Epithelial cell of proximal tubule (primary cell): ENCODE measurements at regions not wholly inside any gene's neighbourhood (a gene's known extent, or its start where the extent isn't known, plus 50 kb on each side); places are given as distances from the start of the nearest gene placed in this dataset.

ENCODE experiments used
- DNase-seq: peaks from one replicate; pipeline ENCODE4 v3.0.0-alpha.2; 2011; ENCODE audit warnings: low read depth
- H3K4me3 ChIP-seq: 2 replicates; pipeline ENCODE4 v1.5.1; 2011; ENCODE audit warnings: low read depth, mild to moderate bottlenecking, low read length
- TF ChIP-seq, protein P1 (sequence below): conservative IDR thresholded peaks from 2 replicates; pipeline ENCODE4 v1.5.1; 2012; ENCODE audit warnings: low read depth, mild to moderate bottlenecking, low read length

DNA sequence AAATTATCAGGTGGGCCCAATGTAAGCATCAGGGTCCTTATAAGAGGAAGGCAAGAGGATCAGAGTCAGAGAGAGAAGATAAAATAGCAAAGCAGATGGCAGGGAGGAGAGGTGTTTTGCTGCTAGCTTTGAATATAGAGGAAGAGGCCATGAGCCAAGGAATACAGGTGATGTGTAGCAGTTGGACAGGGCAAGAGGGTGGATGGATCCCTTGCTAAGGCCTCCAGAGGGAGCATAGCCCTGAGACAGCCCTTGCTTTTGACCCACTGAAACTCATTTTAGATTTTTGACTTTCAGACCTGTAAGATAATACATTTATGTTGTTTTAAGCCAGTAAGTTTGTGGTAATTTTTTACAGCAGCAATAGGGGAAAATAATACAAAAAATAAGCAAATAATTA, 116.6 kb upstream of the PARD3B start:
- no peak overlapping the region for H3K4me3 ChIP-seq
- no peak for DNase-seq
- TF ChIP-seq, protein P1, sequence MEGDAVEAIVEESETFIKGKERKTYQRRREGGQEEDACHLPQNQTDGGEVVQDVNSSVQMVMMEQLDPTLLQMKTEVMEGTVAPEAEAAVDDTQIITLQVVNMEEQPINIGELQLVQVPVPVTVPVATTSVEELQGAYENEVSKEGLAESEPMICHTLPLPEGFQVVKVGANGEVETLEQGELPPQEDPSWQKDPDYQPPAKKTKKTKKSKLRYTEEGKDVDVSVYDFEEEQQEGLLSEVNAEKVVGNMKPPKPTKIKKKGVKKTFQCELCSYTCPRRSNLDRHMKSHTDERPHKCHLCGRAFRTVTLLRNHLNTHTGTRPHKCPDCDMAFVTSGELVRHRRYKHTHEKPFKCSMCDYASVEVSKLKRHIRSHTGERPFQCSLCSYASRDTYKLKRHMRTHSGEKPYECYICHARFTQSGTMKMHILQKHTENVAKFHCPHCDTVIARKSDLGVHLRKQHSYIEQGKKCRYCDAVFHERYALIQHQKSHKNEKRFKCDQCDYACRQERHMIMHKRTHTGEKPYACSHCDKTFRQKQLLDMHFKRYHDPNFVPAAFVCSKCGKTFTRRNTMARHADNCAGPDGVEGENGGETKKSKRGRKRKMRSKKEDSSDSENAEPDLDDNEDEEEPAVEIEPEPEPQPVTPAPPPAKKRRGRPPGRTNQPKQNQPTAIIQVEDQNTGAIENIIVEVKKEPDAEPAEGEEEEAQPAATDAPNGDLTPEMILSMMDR: no peak

DNA sequence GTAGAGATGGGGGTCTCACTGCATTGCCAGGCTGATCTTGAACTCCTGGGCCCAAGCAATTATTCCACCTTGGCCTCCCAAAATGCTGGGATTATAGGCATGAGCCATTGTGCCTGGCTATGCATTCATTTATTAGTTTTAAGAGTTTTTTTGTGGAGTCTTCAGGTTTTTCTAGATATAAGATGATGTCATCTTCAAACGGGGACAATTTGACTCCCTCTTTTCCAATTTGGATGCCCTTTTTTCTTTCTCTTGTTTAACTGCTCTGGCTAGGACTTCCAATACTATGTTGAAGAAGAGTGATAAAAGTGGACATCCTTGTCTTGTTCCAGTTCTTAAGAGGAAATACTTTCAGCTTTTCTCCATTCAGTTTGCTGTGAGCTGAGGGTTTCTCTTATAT, 113.7 kb upstream of the PARD3B start:
- no peak overlapping the region for H3K4me3 ChIP-seq
- TF ChIP-seq, protein P1: no peak
- no peak for DNase-seq

DNA sequence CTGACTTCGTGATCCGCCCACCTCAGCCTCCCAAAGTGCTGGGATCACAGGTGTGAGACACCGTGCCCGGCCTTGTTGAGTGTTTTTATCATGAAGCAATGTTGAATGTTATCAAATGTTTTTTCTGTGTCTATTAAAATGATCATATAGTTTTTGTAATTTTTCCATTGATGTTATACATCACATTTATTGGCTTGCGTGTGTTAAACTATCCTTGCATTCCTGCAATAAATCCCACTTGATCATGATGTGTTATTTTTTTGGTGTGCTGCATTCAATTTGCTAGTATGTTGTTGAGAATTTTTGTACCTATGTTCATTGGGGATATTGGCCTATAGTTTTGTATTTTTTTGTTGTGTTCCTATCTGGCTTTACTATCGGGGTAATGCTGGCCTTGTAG, 113.1 kb upstream of the PARD3B start:
- no peak for DNase-seq
- H3K4me3 ChIP-seq: no peak overlapping the region
- TF ChIP-seq, protein P1: no peak

DNA sequence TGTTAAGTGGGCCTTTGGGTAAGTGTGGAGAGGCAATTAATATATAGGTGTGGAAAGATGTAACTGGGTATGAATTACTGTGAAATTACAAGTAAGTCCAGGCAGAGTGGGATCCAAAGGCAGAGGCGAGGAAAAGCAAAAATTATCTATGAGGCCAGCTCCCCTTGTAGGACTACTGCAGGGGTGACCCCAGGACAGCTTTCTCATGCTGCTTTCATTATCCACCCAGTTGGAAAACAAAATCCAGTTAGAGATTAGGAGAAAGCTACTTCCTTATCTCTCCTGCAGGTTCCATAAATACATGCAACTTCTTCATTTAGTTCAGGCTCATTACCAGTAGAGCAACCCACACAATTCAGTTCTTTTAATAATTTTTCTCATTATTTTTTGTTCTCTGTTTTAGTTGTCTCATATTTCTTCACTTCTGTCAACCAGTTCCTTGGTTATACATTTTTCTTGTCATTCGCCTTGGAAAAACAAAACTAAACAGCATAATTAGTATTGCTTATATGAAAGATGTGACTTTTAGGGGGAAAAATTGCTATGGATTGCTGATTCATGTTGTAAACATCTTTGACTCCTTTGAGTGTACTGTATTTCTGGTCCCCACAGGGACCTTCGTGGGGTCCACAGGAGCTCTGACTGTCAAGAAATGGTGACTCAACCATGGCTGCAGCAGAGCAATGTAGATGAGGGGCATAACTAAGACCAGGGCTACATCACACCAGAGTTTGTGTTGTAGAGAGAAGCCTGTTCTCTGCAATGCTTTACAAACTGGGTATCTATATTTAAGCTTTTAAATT, 110.4 kb upstream of the PARD3B start:
- DNase-seq: no peak
- no peak overlapping the region for H3K4me3 ChIP-seq
- TF ChIP-seq, protein P1: no peak

DNA sequence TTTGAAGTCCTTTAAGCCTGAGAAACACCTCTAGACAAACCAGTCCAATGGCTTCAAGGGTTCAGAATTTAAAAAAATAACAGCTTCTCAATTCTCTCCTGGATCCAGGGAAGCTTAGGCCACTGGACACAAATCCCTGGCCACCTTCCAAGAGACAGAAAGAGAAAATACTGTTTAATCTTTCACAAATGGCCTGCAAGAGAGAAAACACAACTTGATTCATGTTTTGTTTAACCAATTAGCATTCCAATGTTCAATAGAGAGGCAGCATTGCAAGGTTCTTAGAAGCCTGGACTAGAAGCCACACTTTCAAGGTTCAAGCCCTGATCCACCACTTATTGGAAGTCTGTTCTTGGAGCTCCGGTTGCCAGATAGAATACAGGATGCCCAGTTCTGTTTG, 109.0 kb upstream of the PARD3B start:
- no peak for DNase-seq
- TF ChIP-seq, protein P1: no peak
- no peak overlapping the region for H3K4me3 ChIP-seq

DNA sequence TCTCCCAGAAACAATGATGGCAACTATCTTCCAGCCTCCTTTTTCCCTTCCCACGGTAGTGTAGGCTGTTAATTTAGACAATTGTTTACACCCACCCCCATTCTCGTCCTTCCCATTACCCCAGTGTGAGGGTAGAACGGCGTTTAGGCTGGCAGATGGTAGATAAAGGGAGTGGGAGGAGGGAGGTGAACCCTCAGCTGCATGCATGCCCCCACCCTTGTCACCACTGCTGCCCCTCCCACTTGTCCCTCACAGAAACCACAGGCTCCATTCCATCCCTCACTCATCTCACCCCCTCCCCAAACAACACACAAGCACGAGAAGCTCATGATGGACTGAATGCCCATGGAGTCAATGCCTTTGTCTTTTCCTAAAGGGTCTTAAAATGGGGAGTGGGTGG, 107.9 kb upstream of the PARD3B start:
- no peak overlapping the region for H3K4me3 ChIP-seq
- no peak for DNase-seq
- TF ChIP-seq, protein P1: no peak
